ENCODE measurements at regions not wholly inside any gene's neighbourhood (a gene's known extent, or its start where the extent isn't known, plus 50 kb on each side); places are given as distances from the start of the nearest gene placed in this dataset.

DNA sequence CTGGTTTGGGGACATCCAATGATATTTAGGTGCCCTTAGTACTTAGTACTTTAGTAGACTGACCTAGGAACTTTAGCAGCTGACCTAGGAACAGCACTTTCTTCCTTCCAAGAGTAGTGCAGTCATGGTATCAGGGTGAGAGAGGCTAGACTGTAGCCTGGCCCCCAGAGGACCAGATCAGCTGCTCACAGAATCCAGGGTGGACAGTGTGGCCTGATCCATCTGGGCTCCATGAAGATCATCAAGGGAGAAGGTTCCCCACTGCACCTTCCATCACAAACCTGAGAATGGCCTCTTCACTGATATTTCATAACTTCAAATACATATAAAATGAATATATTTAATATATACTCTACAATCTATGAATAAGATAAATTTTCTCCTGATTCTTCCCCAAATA lies 59.0 kb upstream of the TLR3 start:
- Histone ChIP-seq H2AFZ (ENCODE audit: low read depth, low read length) (no peak overlapping the region), H3K9ac (ENCODE audit: low read length) (no peak overlapping the region), H3K79me2 (ENCODE audit: low read length) (no peaks in the 10 kb centered on the region), H3K36me3 (replicated peaks; ENCODE audit: low read depth, low read length) (no peaks in the 10 kb centered on the region), H3K9me3 (ENCODE audit: insufficient read depth, low read length) (no peaks in the 10 kb centered on the region), H3K27me3 (ENCODE audit: low read depth, low read length) (no peaks in the 10 kb centered on the region), H3K4me2 (ENCODE audit: low read length) (no peak overlapping the region), H4K20me1 (ENCODE audit: insufficient read depth, low read length) (no peaks in the 10 kb centered on the region), H3K4me1 (ENCODE audit: low read length) (no peaks in the 10 kb centered on the region), H3K4me3 (ENCODE audit: low read length) (no peak overlapping the region), H3K27ac (ENCODE audit: low read length) (no peak overlapping the region)
- no peak for TF ChIP-seq EZH2phosphoT487 (IDR thresholded peaks at IDR 0.05; ENCODE audit: low read depth)
- TF ChIP-seq, protein P1, sequence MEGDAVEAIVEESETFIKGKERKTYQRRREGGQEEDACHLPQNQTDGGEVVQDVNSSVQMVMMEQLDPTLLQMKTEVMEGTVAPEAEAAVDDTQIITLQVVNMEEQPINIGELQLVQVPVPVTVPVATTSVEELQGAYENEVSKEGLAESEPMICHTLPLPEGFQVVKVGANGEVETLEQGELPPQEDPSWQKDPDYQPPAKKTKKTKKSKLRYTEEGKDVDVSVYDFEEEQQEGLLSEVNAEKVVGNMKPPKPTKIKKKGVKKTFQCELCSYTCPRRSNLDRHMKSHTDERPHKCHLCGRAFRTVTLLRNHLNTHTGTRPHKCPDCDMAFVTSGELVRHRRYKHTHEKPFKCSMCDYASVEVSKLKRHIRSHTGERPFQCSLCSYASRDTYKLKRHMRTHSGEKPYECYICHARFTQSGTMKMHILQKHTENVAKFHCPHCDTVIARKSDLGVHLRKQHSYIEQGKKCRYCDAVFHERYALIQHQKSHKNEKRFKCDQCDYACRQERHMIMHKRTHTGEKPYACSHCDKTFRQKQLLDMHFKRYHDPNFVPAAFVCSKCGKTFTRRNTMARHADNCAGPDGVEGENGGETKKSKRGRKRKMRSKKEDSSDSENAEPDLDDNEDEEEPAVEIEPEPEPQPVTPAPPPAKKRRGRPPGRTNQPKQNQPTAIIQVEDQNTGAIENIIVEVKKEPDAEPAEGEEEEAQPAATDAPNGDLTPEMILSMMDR (IDR thresholded peaks at IDR 0.05; ENCODE audit: low read depth, low read length) = no peak

DNA sequence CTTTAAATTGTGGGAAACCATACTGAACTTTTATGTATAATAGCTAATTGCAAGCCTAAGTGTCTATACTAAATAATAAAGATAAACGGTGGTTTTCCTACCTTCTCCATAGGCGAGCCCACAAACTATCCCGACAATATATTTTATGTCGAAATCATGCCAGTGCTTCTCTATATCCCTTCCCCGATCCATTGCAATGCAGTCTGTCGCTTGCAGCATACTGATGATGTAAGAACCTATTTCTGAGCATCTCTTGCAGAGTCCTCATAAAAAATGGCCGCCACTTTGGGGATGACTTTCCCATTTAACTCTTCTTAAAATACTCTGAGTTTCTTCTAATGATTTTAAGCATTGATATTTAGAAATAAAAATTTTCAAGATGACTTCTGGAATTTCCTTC lies 58.1 kb upstream of the TLR3 start:
- no peak overlapping the region for H3K27ac ChIP-seq (ENCODE audit: low read length)
- H3K9me3 ChIP-seq (ENCODE audit: insufficient read depth, low read length) = no peaks in the 10 kb centered on the region
- H3K4me3 ChIP-seq (ENCODE audit: low read length) = no peak overlapping the region
- TF ChIP-seq, protein P1 (IDR thresholded peaks at IDR 0.05; ENCODE audit: low read depth, low read length) = no peak
- TF ChIP-seq EZH2phosphoT487 (IDR thresholded peaks at IDR 0.05; ENCODE audit: low read depth) = no peak
- H4K20me1 ChIP-seq (ENCODE audit: insufficient read depth, low read length) = no peaks in the 10 kb centered on the region
- H2AFZ ChIP-seq (ENCODE audit: low read depth, low read length) = no peak overlapping the region
- no peaks in the 10 kb centered on the region for H3K27me3 ChIP-seq (ENCODE audit: low read depth, low read length)
- no peak overlapping the region for H3K4me2 ChIP-seq (ENCODE audit: low read length)
- H3K36me3 ChIP-seq (replicated peaks; ENCODE audit: low read depth, low read length) = no peaks in the 10 kb centered on the region
- no peaks in the 10 kb centered on the region for H3K4me1 ChIP-seq (ENCODE audit: low read length)
- no peak overlapping the region for H3K9ac ChIP-seq (ENCODE audit: low read length)
- H3K79me2 ChIP-seq (ENCODE audit: low read length) = no peaks in the 10 kb centered on the region

DNA sequence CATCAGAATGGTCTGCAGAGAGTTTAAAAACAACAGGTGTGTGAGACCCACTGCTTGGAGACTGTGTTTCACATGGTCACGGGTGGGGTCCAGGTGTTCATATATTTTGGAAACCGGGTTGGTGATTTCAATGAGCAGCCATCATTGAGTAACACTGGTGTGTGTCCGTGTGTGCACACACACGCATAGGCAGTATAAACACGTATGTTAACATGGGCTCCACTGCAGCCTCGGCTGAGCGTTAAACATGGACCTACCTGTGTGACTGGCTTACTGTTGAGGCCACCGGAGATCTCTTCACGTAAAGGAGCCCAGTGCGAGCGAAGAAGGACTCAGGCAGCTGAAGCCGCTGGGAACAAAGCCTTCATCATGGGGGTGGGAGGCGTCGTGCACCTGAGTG lies 56.9 kb upstream of the TLR3 start:
- TF ChIP-seq, protein P1 (IDR thresholded peaks at IDR 0.05; ENCODE audit: low read depth, low read length) = no peak
- TF ChIP-seq EZH2phosphoT487 (IDR thresholded peaks at IDR 0.05; ENCODE audit: low read depth) = no peak
- H3K4me3 ChIP-seq (ENCODE audit: low read length) = no peak overlapping the region
- H3K9me3 ChIP-seq (ENCODE audit: insufficient read depth, low read length) = no peaks in the 10 kb centered on the region
- no peaks in the 10 kb centered on the region for H4K20me1 ChIP-seq (ENCODE audit: insufficient read depth, low read length)
- H3K4me1 ChIP-seq (ENCODE audit: low read length) = no peaks in the 10 kb centered on the region
- no peak overlapping the region for H3K27ac ChIP-seq (ENCODE audit: low read length)
- H3K27me3 ChIP-seq (ENCODE audit: low read depth, low read length) = no peaks in the 10 kb centered on the region
- no peaks in the 10 kb centered on the region for H3K79me2 ChIP-seq (ENCODE audit: low read length)
- H3K4me2 ChIP-seq (ENCODE audit: low read length) = no peak overlapping the region
- H3K9ac ChIP-seq (ENCODE audit: low read length) = no peak overlapping the region
- H2AFZ ChIP-seq (ENCODE audit: low read depth, low read length) = no peak overlapping the region
- no peaks in the 10 kb centered on the region for H3K36me3 ChIP-seq (replicated peaks; ENCODE audit: low read depth, low read length)

DNA sequence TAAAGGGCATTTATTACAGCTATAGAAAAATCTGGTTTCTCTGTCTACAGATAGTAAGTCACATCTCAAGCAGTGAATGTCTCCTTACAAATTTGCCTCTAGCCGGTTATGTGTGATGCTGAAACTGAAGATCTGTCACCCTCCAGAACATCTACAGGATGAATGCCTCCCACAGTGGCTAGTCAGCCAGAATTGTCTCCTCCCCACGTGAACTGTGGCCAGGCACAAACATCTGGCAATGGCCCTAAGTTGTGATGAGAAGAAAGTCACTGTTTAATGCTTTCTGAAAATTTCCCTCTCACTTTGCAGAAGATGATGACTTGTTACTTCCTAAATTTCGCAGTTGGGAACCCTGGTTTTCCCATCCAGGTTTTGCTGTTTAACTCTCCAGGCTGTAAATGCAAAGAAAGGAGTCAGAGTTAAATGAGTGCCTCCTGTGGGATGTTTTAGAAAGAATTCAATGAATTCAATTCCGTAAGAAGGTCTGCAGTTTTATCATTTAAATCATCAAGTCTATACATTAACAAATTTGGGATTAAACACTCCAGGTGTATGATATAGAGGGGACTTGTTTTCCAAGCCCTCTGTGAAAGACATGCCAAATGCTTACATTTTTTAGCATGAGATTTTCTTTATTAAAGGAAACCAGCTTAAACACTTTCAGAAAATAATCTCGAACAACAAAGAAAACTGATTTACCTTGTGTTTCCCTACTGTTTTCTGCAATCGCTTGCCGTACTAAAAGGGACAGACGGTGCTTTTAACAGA lies 55.4 kb upstream of the TLR3 start:
- no peaks in the 10 kb centered on the region for H3K9me3 ChIP-seq (ENCODE audit: insufficient read depth, low read length)
- no peak overlapping the region for H3K9ac ChIP-seq (ENCODE audit: low read length)
- no peak overlapping the region for H3K4me2 ChIP-seq (ENCODE audit: low read length)
- no peaks in the 10 kb centered on the region for H3K4me1 ChIP-seq (ENCODE audit: low read length)
- no peaks in the 10 kb centered on the region for H3K36me3 ChIP-seq (replicated peaks; ENCODE audit: low read depth, low read length)
- no peak overlapping the region for H2AFZ ChIP-seq (ENCODE audit: low read depth, low read length)
- H3K27ac ChIP-seq (ENCODE audit: low read length) = no peak overlapping the region
- no peaks in the 10 kb centered on the region for H3K27me3 ChIP-seq (ENCODE audit: low read depth, low read length)
- H3K79me2 ChIP-seq (ENCODE audit: low read length) = no peaks in the 10 kb centered on the region
- H4K20me1 ChIP-seq (ENCODE audit: insufficient read depth, low read length) = no peaks in the 10 kb centered on the region
- H3K4me3 ChIP-seq (ENCODE audit: low read length) = no peak overlapping the region
- TF ChIP-seq, protein P1 (IDR thresholded peaks at IDR 0.05; ENCODE audit: low read depth, low read length) = no peak
- no peak for TF ChIP-seq EZH2phosphoT487 (IDR thresholded peaks at IDR 0.05; ENCODE audit: low read depth)
